ENCODE measurements at regions not wholly inside any gene's neighbourhood (a gene's known extent, or its start where the extent isn't known, plus 50 kb on each side); places are given as distances from the start of the nearest gene placed in this dataset.

GRCh38 chr7:49172639-49173038 lies 248.3 kb downstream of the CDC14C start:
- no peaks in the 10 kb centered on the region for H3K9me3 ChIP-seq (ENCODE audit: low read depth)

GRCh38 chr7:49174396-49174795 lies 250.0 kb downstream of the CDC14C start:
- H3K9me3 ChIP-seq (ENCODE audit: low read depth), result no peaks in the 10 kb centered on the region
- TF ChIP-seq, protein P1, sequence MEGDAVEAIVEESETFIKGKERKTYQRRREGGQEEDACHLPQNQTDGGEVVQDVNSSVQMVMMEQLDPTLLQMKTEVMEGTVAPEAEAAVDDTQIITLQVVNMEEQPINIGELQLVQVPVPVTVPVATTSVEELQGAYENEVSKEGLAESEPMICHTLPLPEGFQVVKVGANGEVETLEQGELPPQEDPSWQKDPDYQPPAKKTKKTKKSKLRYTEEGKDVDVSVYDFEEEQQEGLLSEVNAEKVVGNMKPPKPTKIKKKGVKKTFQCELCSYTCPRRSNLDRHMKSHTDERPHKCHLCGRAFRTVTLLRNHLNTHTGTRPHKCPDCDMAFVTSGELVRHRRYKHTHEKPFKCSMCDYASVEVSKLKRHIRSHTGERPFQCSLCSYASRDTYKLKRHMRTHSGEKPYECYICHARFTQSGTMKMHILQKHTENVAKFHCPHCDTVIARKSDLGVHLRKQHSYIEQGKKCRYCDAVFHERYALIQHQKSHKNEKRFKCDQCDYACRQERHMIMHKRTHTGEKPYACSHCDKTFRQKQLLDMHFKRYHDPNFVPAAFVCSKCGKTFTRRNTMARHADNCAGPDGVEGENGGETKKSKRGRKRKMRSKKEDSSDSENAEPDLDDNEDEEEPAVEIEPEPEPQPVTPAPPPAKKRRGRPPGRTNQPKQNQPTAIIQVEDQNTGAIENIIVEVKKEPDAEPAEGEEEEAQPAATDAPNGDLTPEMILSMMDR (IDR thresholded peaks at IDR 0.05), result no peak
- no peak for TF ChIP-seq EZH2phosphoT487 (IDR thresholded peaks at IDR 0.05)
- no peak for DNase-seq (ENCODE audit: low spot score)
- H3K27ac ChIP-seq, result no peak overlapping the region
- H2AFZ ChIP-seq (replicated peaks), result no peak overlapping the region
- no peak overlapping the region for H3K4me2 ChIP-seq
- no peaks in the 10 kb centered on the region for H3K9me3 Mint-ChIP-seq
- H3K27me3 Mint-ChIP-seq (ENCODE audit: insufficient read depth, low read depth), result no peaks in the 10 kb centered on the region
- H3K36me3 ChIP-seq, result no peaks in the 10 kb centered on the region
- no peaks in the 10 kb centered on the region for H3K36me3 Mint-ChIP-seq
- H3K4me1 ChIP-seq, result no peaks in the 10 kb centered on the region
- no peaks in the 10 kb centered on the region for H3K27me3 ChIP-seq
- no peak overlapping the region for H3K4me3 ChIP-seq
- H3K79me2 ChIP-seq (ENCODE audit: low read depth), result no peaks in the 10 kb centered on the region
- H4K20me1 ChIP-seq (ENCODE audit: low read depth), result no peaks in the 10 kb centered on the region
- no peak overlapping the region for H3K27ac Mint-ChIP-seq
- H3F3A ChIP-seq (ENCODE audit: low read depth), result no peaks in the 10 kb centered on the region
- H3K4me3 Mint-ChIP-seq, result no peak overlapping the region
- H3K4me1 Mint-ChIP-seq, result no peaks in the 10 kb centered on the region
- no peak overlapping the region for H3K9ac ChIP-seq

More at GRCh38 chr7:49172639-49173038, 248.3 kb downstream of the CDC14C start:
- Mint-ChIP-seq H3K4me1 (no peaks in the 10 kb centered on the region), H3K36me3 (no peaks in the 10 kb centered on the region), H3K27ac (no peak overlapping the region), H3K27me3 (ENCODE audit: insufficient read depth, low read depth) (no peaks in the 10 kb centered on the region), H3K4me3 (no peak overlapping the region), H3K9me3 (no peaks in the 10 kb centered on the region)
- Histone ChIP-seq H3K4me3 (no peak overlapping the region), H3K4me1 (no peaks in the 10 kb centered on the region), H3K27me3 (no peaks in the 10 kb centered on the region), H3K36me3 (no peaks in the 10 kb centered on the region), H3K79me2 (ENCODE audit: low read depth) (no peaks in the 10 kb centered on the region), H3K4me2 (no peak overlapping the region), H3K9ac (no peak overlapping the region), H4K20me1 (ENCODE audit: low read depth) (no peaks in the 10 kb centered on the region), H3F3A (ENCODE audit: low read depth) (no peaks in the 10 kb centered on the region), H2AFZ (replicated peaks) (no peak overlapping the region), H3K27ac (no peak overlapping the region)
- DNase-seq (ENCODE audit: low spot score), result no peak
- TF ChIP-seq EZH2 (IDR thresholded peaks at IDR 0.05) (no peak), EZH2phosphoT487 (IDR thresholded peaks at IDR 0.05) (no peak)
- TF ChIP-seq, protein P1 (IDR thresholded peaks at IDR 0.05), result no peak

GRCh38 chr7:49187543-49188268 lies 263.4 kb downstream of the CDC14C start:
- Mint-ChIP-seq H3K4me1 (no peaks in the 10 kb centered on the region), H3K27me3 (ENCODE audit: insufficient read depth, low read depth) (no peaks in the 10 kb centered on the region), H3K27ac (no peak overlapping the region), H3K9me3 (no peaks in the 10 kb centered on the region), H3K36me3 (no peaks in the 10 kb centered on the region), H3K4me3 (no peak overlapping the region)
- Histone ChIP-seq H3F3A (ENCODE audit: low read depth) (no peaks in the 10 kb centered on the region), H3K79me2 (ENCODE audit: low read depth) (no peaks in the 10 kb centered on the region), H3K4me1 (no peaks in the 10 kb centered on the region), H4K20me1 (ENCODE audit: low read depth) (no peaks in the 10 kb centered on the region), H3K9me3 (ENCODE audit: low read depth) (no peaks in the 10 kb centered on the region), H3K4me2 (no peak overlapping the region), H3K27ac (no peak overlapping the region), H3K9ac (no peak overlapping the region), H3K27me3 (no peaks in the 10 kb centered on the region), H3K36me3 (no peaks in the 10 kb centered on the region), H3K4me3 (no peak overlapping the region), H2AFZ (replicated peaks) (no peak overlapping the region)
- TF ChIP-seq, protein P1 (IDR thresholded peaks at IDR 0.05), result peak; percentile 20
- no peak for TF ChIP-seq EZH2phosphoT487 (IDR thresholded peaks at IDR 0.05)
- no peak for DNase-seq (ENCODE audit: low spot score)
